ENCODE measurements at regions not wholly inside any gene's neighbourhood (a gene's known extent, or its start where the extent isn't known, plus 50 kb on each side); places are given as distances from the start of the nearest gene placed in this dataset.

DNA sequence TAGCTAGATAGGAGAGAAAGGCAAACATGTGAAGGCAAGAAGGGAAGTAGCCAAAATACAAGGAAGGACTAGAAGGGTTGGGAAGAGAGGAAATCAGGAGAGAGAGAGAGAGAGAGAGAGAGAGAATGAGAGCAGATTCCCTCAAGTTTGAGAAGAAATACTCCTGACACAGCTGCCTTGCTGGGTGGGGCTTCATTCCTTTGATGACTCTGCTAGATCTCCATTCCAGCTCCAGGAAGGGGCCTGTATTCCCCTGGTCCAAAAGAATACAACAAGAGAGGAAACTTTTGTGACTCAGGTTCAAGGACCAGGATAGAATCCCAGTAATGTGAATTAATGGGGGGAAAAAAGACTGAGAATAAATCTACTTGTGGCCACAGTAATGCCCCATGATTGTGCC is 62.9 kb upstream of the SPON1 start:
- no peak for TF ChIP-seq EZH2 (IDR thresholded peaks at IDR 0.05; ENCODE audit: low read length)
- Histone ChIP-seq H3K4me3 (ENCODE audit: control insufficient read depth in 2 of 3, extremely low read depth in 1 of 3, insufficient read depth in 2 of 3, low read depth in 1 of 3, low read length in 3 of 3) (no peak overlapping the region), H3K4me2 (ENCODE audit: control insufficient read depth, extremely low read depth, insufficient read depth, low read depth, low read length) (no peak overlapping the region), H3K27me3 (ENCODE audit: control insufficient read depth, extremely low read depth, insufficient read depth, low read length) (peaks cover 4% of the 10 kb centered on the region), H3K9ac (ENCODE audit: control insufficient read depth, extremely low read depth, insufficient read depth, low read length) (no peak overlapping the region), H3K36me3 (ENCODE audit: control insufficient read depth in 2 of 2, extremely low read depth in 1 of 2, insufficient read depth in 2 of 2, low read length in 2 of 2) (no peaks in the 10 kb centered on the region), H3K9me3 (ENCODE audit: control insufficient read depth, low read depth, low read length) (no peaks in the 10 kb centered on the region), H3K27ac (ENCODE audit: control insufficient read depth, insufficient read depth, low read length) (no peak overlapping the region), H2AFZ (ENCODE audit: control insufficient read depth, low read length) (no peak overlapping the region), H3K9me1 (ENCODE audit: control insufficient read depth, extremely low read depth, insufficient read depth, low read length) (no peaks in the 10 kb centered on the region), H3K79me2 (ENCODE audit: control insufficient read depth, insufficient read depth, low read length) (no peaks in the 10 kb centered on the region), H4K20me1 (ENCODE audit: control insufficient read depth, extremely low read depth, insufficient read depth, low read length) (no peaks in the 10 kb centered on the region), H3K4me1 (ENCODE audit: control insufficient read depth, extremely low read depth, insufficient read depth, low read length) (peaks cover 4% of the 10 kb centered on the region)
- no peak for FAIRE-seq
- no peak for DNase-seq (ENCODE audit: low read depth, low spot score)
- dilution Hi-C loops (cut with MboI; ENCODE audit: extremely low pct_ligation_motif_present, low sequenced_read_pairs): no loop called here

DNA sequence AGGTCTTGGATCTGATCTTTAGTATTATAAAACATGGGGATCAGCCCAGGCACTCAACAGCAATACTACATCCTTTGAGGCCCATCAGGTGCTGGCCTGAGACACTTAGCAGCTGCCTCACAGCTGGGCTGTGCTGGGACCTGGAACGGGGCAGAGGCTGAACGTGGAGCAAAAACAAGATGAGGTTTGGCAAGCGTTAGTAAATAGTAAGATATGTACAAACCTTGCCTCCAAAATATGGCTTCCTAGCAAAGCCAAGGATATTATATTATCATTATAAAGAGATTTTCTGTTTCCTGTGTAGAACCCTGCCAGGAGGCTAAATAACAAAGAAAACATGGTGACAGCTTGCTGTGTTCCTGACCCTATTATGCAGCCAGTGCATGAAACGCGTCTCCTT is 60.0 kb upstream of the SPON1 start:
- FAIRE-seq (no peak), DNase-seq (ENCODE audit: low read depth, low spot score) (no peak)
- H3K9me1 ChIP-seq (ENCODE audit: control insufficient read depth, extremely low read depth, insufficient read depth, low read length): no peaks in the 10 kb centered on the region
- no peaks in the 10 kb centered on the region for H4K20me1 ChIP-seq (ENCODE audit: control insufficient read depth, extremely low read depth, insufficient read depth, low read length)
- H3K4me3 ChIP-seq (ENCODE audit: control insufficient read depth in 2 of 3, extremely low read depth in 1 of 3, insufficient read depth in 2 of 3, low read depth in 1 of 3, low read length in 3 of 3): no peak overlapping the region
- no peak overlapping the region for H2AFZ ChIP-seq (ENCODE audit: control insufficient read depth, low read length)
- peaks cover 4% of the 10 kb centered on the region for H3K4me1 ChIP-seq (ENCODE audit: control insufficient read depth, extremely low read depth, insufficient read depth, low read length)
- no peaks in the 10 kb centered on the region for H3K27me3 ChIP-seq (ENCODE audit: control insufficient read depth, extremely low read depth, insufficient read depth, low read length)
- no peaks in the 10 kb centered on the region for H3K79me2 ChIP-seq (ENCODE audit: control insufficient read depth, insufficient read depth, low read length)
- TF ChIP-seq EZH2 (IDR thresholded peaks at IDR 0.05; ENCODE audit: low read length) (no peak), CTCF (optimal IDR thresholded peaks at IDR 0.05 in 1 of 3, IDR thresholded peaks at IDR 0.05 in 1 of 3, conservative IDR thresholded peaks at IDR 0.05 in 1 of 3; ENCODE audit: extremely low read depth in 1 of 3, insufficient read depth in 2 of 3, low read length in 3 of 3) (no peak)
- H3K27ac ChIP-seq (ENCODE audit: control insufficient read depth, insufficient read depth, low read length): no peak overlapping the region
- no peak overlapping the region for H3K9ac ChIP-seq (ENCODE audit: control insufficient read depth, extremely low read depth, insufficient read depth, low read length)
- dilution Hi-C loops (cut with MboI; ENCODE audit: extremely low pct_ligation_motif_present, low sequenced_read_pairs): no loop called here
- no peak overlapping the region for H3K4me2 ChIP-seq (ENCODE audit: control insufficient read depth, extremely low read depth, insufficient read depth, low read depth, low read length)
- H3K9me3 ChIP-seq (ENCODE audit: control insufficient read depth, low read depth, low read length): no peaks in the 10 kb centered on the region
- no peaks in the 10 kb centered on the region for H3K36me3 ChIP-seq (ENCODE audit: control insufficient read depth in 2 of 2, extremely low read depth in 1 of 2, insufficient read depth in 2 of 2, low read length in 2 of 2)

DNA sequence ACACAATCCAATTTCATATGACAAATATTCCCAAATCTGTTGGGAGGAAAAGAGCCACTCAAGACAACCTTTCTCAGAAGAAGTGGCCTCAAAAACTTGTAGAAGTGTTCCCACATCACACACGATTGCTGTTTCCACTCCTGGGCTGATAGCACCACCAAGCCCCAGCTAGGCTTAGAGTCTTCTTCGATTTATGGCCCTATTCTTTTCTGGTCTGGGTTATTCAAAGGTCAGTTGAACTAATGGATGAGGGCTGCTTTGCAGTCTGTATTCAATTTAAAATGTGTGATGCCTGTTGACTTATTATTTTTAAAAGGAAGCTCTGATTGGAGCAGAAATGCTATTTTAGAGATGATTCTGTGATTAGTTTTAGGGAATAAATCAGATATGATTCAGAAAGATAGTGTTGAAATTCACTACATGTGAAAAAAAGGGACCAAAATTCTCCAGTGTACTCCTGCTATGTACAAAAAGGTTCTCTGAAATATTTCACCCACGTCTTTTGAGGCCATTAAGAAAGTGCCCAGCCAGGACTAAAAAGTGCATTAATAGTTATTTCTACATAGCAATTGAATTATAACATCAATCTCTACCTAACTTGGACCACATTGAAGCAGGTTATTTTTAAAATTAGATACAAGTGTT is 57.3 kb upstream of the SPON1 start:
- no peak overlapping the region for H3K27ac ChIP-seq (ENCODE audit: control insufficient read depth, insufficient read depth, low read length)
- dilution Hi-C loops (cut with MboI; ENCODE audit: extremely low pct_ligation_motif_present, low sequenced_read_pairs): no loop called here
- H3K9me3 ChIP-seq (ENCODE audit: control insufficient read depth, low read depth, low read length): no peaks in the 10 kb centered on the region
- no peaks in the 10 kb centered on the region for H4K20me1 ChIP-seq (ENCODE audit: control insufficient read depth, extremely low read depth, insufficient read depth, low read length)
- H3K36me3 ChIP-seq (ENCODE audit: control insufficient read depth in 2 of 2, extremely low read depth in 1 of 2, insufficient read depth in 2 of 2, low read length in 2 of 2): no peaks in the 10 kb centered on the region
- H2AFZ ChIP-seq (ENCODE audit: control insufficient read depth, low read length): no peak overlapping the region
- H3K9me1 ChIP-seq (ENCODE audit: control insufficient read depth, extremely low read depth, insufficient read depth, low read length): no peaks in the 10 kb centered on the region
- no peak for TF ChIP-seq CTCF (optimal IDR thresholded peaks at IDR 0.05 in 1 of 3, IDR thresholded peaks at IDR 0.05 in 1 of 3, conservative IDR thresholded peaks at IDR 0.05 in 1 of 3; ENCODE audit: extremely low read depth in 1 of 3, insufficient read depth in 2 of 3, low read length in 3 of 3)
- TF ChIP-seq EZH2 (IDR thresholded peaks at IDR 0.05; ENCODE audit: low read length): no peak
- no peaks in the 10 kb centered on the region for H3K79me2 ChIP-seq (ENCODE audit: control insufficient read depth, insufficient read depth, low read length)
- H3K4me3 ChIP-seq (ENCODE audit: control insufficient read depth in 2 of 3, extremely low read depth in 1 of 3, insufficient read depth in 2 of 3, low read depth in 1 of 3, low read length in 3 of 3): no peak overlapping the region
- no peaks in the 10 kb centered on the region for H3K4me1 ChIP-seq (ENCODE audit: control insufficient read depth, extremely low read depth, insufficient read depth, low read length)
- no peak for FAIRE-seq
- no peak overlapping the region for H3K9ac ChIP-seq (ENCODE audit: control insufficient read depth, extremely low read depth, insufficient read depth, low read length)
- no peaks in the 10 kb centered on the region for H3K27me3 ChIP-seq (ENCODE audit: control insufficient read depth, extremely low read depth, insufficient read depth, low read length)
- DNase-seq (ENCODE audit: low read depth, low spot score): no peak
- no peak overlapping the region for H3K4me2 ChIP-seq (ENCODE audit: control insufficient read depth, extremely low read depth, insufficient read depth, low read depth, low read length)
